ENCODE measurements at regions not wholly inside any gene's neighbourhood (a gene's known extent, or its start where the extent isn't known, plus 50 kb on each side); places are given as distances from the start of the nearest gene placed in this dataset.

DNA sequence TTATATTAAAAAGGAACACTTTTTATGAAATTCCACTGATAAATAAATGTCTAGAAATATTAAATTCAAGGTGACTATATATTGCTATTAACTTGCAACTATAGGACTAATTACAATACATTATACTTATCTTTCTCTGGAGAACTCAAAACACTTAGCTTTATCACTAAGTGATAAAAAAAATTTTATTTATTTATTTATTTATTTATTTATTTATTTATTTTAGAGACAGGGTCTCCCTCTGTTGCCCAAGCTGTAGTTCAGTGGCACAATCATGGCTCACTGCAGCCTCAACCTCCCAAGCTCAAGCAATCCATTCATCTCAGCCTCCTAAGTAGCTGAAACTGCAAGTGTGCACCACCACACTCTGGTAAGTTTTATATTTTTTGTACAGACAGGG, 451.1 kb downstream of the DSC3 start:
- TF ChIP-seq, protein P1, sequence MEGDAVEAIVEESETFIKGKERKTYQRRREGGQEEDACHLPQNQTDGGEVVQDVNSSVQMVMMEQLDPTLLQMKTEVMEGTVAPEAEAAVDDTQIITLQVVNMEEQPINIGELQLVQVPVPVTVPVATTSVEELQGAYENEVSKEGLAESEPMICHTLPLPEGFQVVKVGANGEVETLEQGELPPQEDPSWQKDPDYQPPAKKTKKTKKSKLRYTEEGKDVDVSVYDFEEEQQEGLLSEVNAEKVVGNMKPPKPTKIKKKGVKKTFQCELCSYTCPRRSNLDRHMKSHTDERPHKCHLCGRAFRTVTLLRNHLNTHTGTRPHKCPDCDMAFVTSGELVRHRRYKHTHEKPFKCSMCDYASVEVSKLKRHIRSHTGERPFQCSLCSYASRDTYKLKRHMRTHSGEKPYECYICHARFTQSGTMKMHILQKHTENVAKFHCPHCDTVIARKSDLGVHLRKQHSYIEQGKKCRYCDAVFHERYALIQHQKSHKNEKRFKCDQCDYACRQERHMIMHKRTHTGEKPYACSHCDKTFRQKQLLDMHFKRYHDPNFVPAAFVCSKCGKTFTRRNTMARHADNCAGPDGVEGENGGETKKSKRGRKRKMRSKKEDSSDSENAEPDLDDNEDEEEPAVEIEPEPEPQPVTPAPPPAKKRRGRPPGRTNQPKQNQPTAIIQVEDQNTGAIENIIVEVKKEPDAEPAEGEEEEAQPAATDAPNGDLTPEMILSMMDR (conservative IDR thresholded peaks at IDR 0.05 in 1 of 2, IDR thresholded peaks at IDR 0.05 in 1 of 2; ENCODE audit: low read depth in 1 of 2, low read length in 2 of 2): no peak
- TF ChIP-seq EZH2 (IDR thresholded peaks at IDR 0.05; ENCODE audit: low read length, missing control alignments): no peak

Measured in fibroblast of lung (primary cell).